ENCODE measurements at regions not wholly inside any gene's neighbourhood (a gene's known extent, or its start where the extent isn't known, plus 50 kb on each side); places are given as distances from the start of the nearest gene placed in this dataset.

- no peak for DNase-seq (ENCODE audit: low read depth in 2 of 2)
These were observed 315.0 kb downstream of the DHX35 start for GRCh38 chr20:39277185-39277584.

GRCh38 chr20:39270837-39271604, 308.9 kb downstream of the DHX35 start:
- DNase-seq (ENCODE audit: low read depth in 2 of 2), result no peak

GRCh38 chr20:39269493-39270217, 307.5 kb downstream of the DHX35 start:
- no peak for DNase-seq (ENCODE audit: low read depth in 2 of 2)

- no peak for DNase-seq (ENCODE audit: low read depth in 2 of 2)
These were observed 306.9 kb downstream of the DHX35 start for GRCh38 chr20:39268981-39269461.

GRCh38 chr20:39268491-39268951, 306.4 kb downstream of the DHX35 start:
- no peak for DNase-seq (ENCODE audit: low read depth in 2 of 2)

- DNase-seq (ENCODE audit: low read depth in 2 of 2), result no peak
These were observed 304.8 kb downstream of the DHX35 start for GRCh38 chr20:39266989-39267388.

- DNase-seq (ENCODE audit: low read depth in 2 of 2), result no peak
These were observed 302.5 kb downstream of the DHX35 start for GRCh38 chr20:39264506-39265172.

- no peak for DNase-seq (ENCODE audit: low read depth in 2 of 2)
These were observed 300.9 kb downstream of the DHX35 start for GRCh38 chr20:39263076-39263475.

GRCh38 chr20:39259808-39260207, 297.7 kb downstream of the DHX35 start:
- DNase-seq (ENCODE audit: low read depth in 2 of 2), result no peak

GRCh38 chr20:39259010-39259803, 297.1 kb downstream of the DHX35 start:
- no peak for DNase-seq (ENCODE audit: low read depth in 2 of 2)

GRCh38 chr20:39258253-39258652, 296.1 kb downstream of the DHX35 start:
- DNase-seq (ENCODE audit: low read depth in 2 of 2), result no peak

- DNase-seq (ENCODE audit: low read depth in 2 of 2), result no peak
These were observed 291.1 kb downstream of the DHX35 start for GRCh38 chr20:39253051-39253755.

GRCh38 chr20:39252035-39252434, 289.9 kb downstream of the DHX35 start:
- DNase-seq (ENCODE audit: low read depth in 2 of 2), result no peak

- no peak for DNase-seq (ENCODE audit: low read depth in 2 of 2)
These were observed 287.7 kb downstream of the DHX35 start for GRCh38 chr20:39249798-39250197.

- no peak for DNase-seq (ENCODE audit: low read depth in 2 of 2)
These were observed 286.8 kb downstream of the DHX35 start for GRCh38 chr20:39248862-39249485.

- DNase-seq (ENCODE audit: low read depth in 2 of 2), result no peak
These were observed 286.2 kb downstream of the DHX35 start for GRCh38 chr20:39248171-39248861.

GRCh38 chr20:39246436-39246835, 284.3 kb downstream of the DHX35 start:
- DNase-seq (ENCODE audit: low read depth in 2 of 2), result no peak

- DNase-seq (ENCODE audit: low read depth in 2 of 2), result no peak
These were observed 283.7 kb downstream of the DHX35 start for GRCh38 chr20:39245685-39246311.

- no peak for DNase-seq (ENCODE audit: low read depth in 2 of 2)
These were observed 281.8 kb downstream of the DHX35 start for GRCh38 chr20:39243962-39244361.
